Fibroblast of lung (primary cell): ENCODE measurements at regions not wholly inside any gene's neighbourhood (a gene's known extent, or its start where the extent isn't known, plus 50 kb on each side); places are given as distances from the start of the nearest gene placed in this dataset.

Source experiments
- DNase-seq, 2 donors: peaks; one replicate each; pipeline versions ENCODE4 v3.0.0 to v3.0.0-alpha.2; 2010; ENCODE audit warnings: low read depth in 2 of 2
- H2AFZ ChIP-seq: 2 replicates; pipeline ENCODE4 v1.5.1; 2012; ENCODE audit warnings: low read length, control low read depth, inconsistent platforms
- H3K27ac ChIP-seq: 2 replicates; pipeline ENCODE4 v1.5.1; 2011; ENCODE audit warnings: low read length, control low read depth; ENCODE audit not compliant: insufficient read depth
- H3K27me3 ChIP-seq: 2 replicates; pipeline ENCODE4 v1.5.1; 2011; ENCODE audit warnings: mild to moderate bottlenecking, low read length; ENCODE audit not compliant: control insufficient read depth, insufficient read depth
- H3K36me3 ChIP-seq: 2 replicates; pipeline ENCODE4 v1.5.1; 2011; ENCODE audit warnings: low read length; ENCODE audit not compliant: control insufficient read depth, insufficient read depth
- H3K4me1 ChIP-seq: 2 replicates; pipeline ENCODE4 v1.5.1; 2011; ENCODE audit warnings: low read length; ENCODE audit not compliant: control insufficient read depth, insufficient read depth; ENCODE audit errors: extremely low read depth
- H3K4me2 ChIP-seq: 2 replicates; pipeline ENCODE4 v1.5.1; 2011; ENCODE audit warnings: low read length, control low read depth; ENCODE audit not compliant: insufficient read depth; ENCODE audit errors: extremely low read depth
- H3K4me3 ChIP-seq, 4 experiments: fragments of 200-600 bp in 1 of 4; sonication (generic) in 1 of 4; replicated peaks in 1 of 4; 2 replicates each; pipeline ENCODE4 v1.5.1; 2011 to 2016; ENCODE audit warnings: low read length in 4 of 4, low read depth in 3 of 4, mild to moderate bottlenecking in 3 of 4, control low read depth in 2 of 4, inconsistent platforms in 1 of 4, mixed read lengths in 1 of 4; ENCODE audit not compliant: insufficient read depth in 1 of 4; ENCODE audit errors: control extremely low read depth in 1 of 4
- H3K79me2 ChIP-seq: 2 replicates; pipeline ENCODE4 v1.5.1; 2012; ENCODE audit warnings: mild to moderate bottlenecking, low read length, inconsistent platforms; ENCODE audit not compliant: control insufficient read depth, insufficient read depth
- H3K9ac ChIP-seq: 2 replicates; pipeline ENCODE4 v1.5.1; 2011; ENCODE audit warnings: mild to moderate bottlenecking, low read length, control low read depth; ENCODE audit not compliant: insufficient read depth
- H3K9me3 ChIP-seq: 2 replicates; pipeline ENCODE4 v1.5.1; 2012; ENCODE audit warnings: low read depth, low read length; ENCODE audit not compliant: control insufficient read depth, insufficient read depth
- H4K20me1 ChIP-seq: 2 replicates; pipeline ENCODE4 v1.5.1; 2011; ENCODE audit warnings: low read length; ENCODE audit not compliant: control insufficient read depth, insufficient read depth; ENCODE audit errors: extremely low read depth
- EZH2 ChIP-seq: IDR thresholded peaks from 2 replicates; pipeline ENCODE4 v1.5.1; 2012; ENCODE audit warnings: low read length, control low read depth, mild to moderate bottlenecking; ENCODE audit errors: missing control alignments
- TF ChIP-seq, protein P1 (sequence below), 2 donors: IDR thresholded peaks in 1 of 2; conservative IDR thresholded peaks in 1 of 2; 1 replicate in 1 of 2; 2 replicates in 1 of 2; pipeline ENCODE4 v1.5.1; 2011 to 2012; ENCODE audit warnings: low read length in 2 of 2, control low read depth in 1 of 2, inconsistent platforms in 1 of 2, low read depth in 1 of 2, mild to moderate bottlenecking in 1 of 2

DNA sequence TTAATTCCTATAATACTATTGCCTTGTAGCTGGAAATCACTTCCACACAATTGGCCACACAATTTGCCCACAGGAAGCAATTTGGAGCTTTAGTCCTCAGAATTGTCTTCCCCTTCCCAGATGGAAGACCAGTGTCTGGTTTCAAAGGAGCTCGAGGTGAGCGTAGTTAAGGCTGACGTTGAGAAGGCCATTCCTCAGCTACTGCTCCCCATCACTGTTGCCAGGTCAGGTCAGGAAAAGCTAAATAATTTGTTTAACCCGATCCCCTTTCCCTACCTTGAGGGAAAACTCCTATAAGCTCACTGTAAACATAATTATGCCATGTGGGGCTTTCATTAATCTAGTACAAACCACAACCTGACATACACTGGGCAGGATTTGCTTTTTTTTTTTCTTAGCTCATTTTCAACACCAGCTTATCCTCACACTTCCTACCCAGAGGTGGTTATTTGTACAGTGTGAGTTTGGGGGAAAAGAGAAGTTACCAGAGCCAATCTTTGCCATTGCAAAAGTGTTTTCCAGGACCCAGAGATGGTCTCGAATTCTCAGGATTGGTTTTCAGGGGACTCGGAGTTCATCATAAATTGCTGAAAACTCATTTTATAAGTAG is 242.7 kb downstream of the CLIC5 start:
- no peaks in the 10 kb centered on the region for H3K36me3 ChIP-seq
- no peaks in the 10 kb centered on the region for H3K4me1 ChIP-seq
- DNase-seq: peak in 1 of 2 donors; percentile 48
- no peak overlapping the region for H3K4me3 ChIP-seq
- no peaks in the 10 kb centered on the region for H4K20me1 ChIP-seq
- no peak overlapping the region for H2AFZ ChIP-seq
- H3K4me2 ChIP-seq: no peak overlapping the region
- no peak overlapping the region for H3K9ac ChIP-seq
- no peaks in the 10 kb centered on the region for H3K27me3 ChIP-seq
- TF ChIP-seq, protein P1, sequence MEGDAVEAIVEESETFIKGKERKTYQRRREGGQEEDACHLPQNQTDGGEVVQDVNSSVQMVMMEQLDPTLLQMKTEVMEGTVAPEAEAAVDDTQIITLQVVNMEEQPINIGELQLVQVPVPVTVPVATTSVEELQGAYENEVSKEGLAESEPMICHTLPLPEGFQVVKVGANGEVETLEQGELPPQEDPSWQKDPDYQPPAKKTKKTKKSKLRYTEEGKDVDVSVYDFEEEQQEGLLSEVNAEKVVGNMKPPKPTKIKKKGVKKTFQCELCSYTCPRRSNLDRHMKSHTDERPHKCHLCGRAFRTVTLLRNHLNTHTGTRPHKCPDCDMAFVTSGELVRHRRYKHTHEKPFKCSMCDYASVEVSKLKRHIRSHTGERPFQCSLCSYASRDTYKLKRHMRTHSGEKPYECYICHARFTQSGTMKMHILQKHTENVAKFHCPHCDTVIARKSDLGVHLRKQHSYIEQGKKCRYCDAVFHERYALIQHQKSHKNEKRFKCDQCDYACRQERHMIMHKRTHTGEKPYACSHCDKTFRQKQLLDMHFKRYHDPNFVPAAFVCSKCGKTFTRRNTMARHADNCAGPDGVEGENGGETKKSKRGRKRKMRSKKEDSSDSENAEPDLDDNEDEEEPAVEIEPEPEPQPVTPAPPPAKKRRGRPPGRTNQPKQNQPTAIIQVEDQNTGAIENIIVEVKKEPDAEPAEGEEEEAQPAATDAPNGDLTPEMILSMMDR (conservative IDR thresholded peaks at IDR 0.05 in 1 of 2, IDR thresholded peaks at IDR 0.05 in 1 of 2; ENCODE audit: low read depth in 1 of 2, low read length in 2 of 2): no peak
- TF ChIP-seq EZH2: no peak
- H3K27ac ChIP-seq: no peak overlapping the region
- no peaks in the 10 kb centered on the region for H3K9me3 ChIP-seq
- H3K79me2 ChIP-seq: no peaks in the 10 kb centered on the region

DNA sequence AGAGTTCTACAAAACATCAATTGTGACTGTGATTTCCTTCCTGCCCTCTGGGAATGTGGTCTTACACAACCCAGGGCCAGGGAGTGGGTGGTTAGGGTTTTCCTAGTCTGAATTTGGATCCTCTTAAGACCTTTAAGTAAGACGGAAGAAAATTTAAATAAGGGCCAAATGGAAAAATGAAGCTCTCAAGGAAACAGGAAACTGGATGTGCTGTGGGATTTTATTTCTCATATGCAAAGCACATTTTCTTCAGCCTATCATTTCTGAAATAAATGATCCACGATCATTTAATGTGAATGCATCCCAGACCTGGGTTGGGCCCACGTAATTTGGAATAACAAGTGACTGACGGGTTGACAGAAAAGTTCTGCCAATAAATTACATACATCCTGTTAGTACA is 243.6 kb downstream of the CLIC5 start:
- H2AFZ ChIP-seq: no peak overlapping the region
- H3K36me3 ChIP-seq: no peaks in the 10 kb centered on the region
- H3K79me2 ChIP-seq: no peaks in the 10 kb centered on the region
- no peaks in the 10 kb centered on the region for H3K4me1 ChIP-seq
- H3K4me3 ChIP-seq: no peak overlapping the region
- no peak overlapping the region for H3K27ac ChIP-seq
- no peak overlapping the region for H3K4me2 ChIP-seq
- no peak for DNase-seq
- H3K9me3 ChIP-seq: no peaks in the 10 kb centered on the region
- no peaks in the 10 kb centered on the region for H3K27me3 ChIP-seq
- H4K20me1 ChIP-seq: no peaks in the 10 kb centered on the region
- no peak for TF ChIP-seq EZH2
- TF ChIP-seq, protein P1 (conservative IDR thresholded peaks at IDR 0.05 in 1 of 2, IDR thresholded peaks at IDR 0.05 in 1 of 2; ENCODE audit: low read depth in 1 of 2, low read length in 2 of 2): no peak
- no peak overlapping the region for H3K9ac ChIP-seq

DNA sequence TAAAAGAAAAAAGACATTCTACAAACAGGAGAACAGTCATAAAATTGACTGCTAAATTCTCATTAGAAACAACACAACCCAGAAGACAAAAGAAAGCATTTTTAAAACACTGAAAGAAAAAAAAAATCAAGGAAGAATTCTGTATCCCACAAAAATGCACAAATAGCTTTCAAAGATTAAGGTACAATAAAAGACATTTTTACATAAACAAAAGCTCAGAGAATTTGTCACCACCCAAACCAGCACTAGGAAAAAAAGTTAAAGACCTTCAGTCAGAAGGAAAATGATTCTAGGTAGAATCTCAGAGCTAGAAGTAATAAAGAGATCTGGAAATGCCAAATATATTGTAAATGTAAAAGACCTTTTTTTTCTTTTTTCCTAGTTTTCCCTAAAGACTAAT is 252.4 kb downstream of the CLIC5 start:
- Histone ChIP-seq H3K27me3 (no peaks in the 10 kb centered on the region), H2AFZ (no peak overlapping the region), H3K4me1 (no peaks in the 10 kb centered on the region), H4K20me1 (no peaks in the 10 kb centered on the region), H3K4me2 (no peak overlapping the region), H3K9ac (no peak overlapping the region), H3K36me3 (no peaks in the 10 kb centered on the region), H3K9me3 (no peaks in the 10 kb centered on the region), H3K27ac (no peak overlapping the region), H3K79me2 (no peaks in the 10 kb centered on the region), H3K4me3 (no peak overlapping the region)
- DNase-seq: no peak
- no peak for TF ChIP-seq EZH2
- TF ChIP-seq, protein P1 (conservative IDR thresholded peaks at IDR 0.05 in 1 of 2, IDR thresholded peaks at IDR 0.05 in 1 of 2; ENCODE audit: low read depth in 1 of 2, low read length in 2 of 2): no peak
